HepG2 (cell line): ENCODE measurements at regions not wholly inside any gene's neighbourhood (a gene's known extent, or its start where the extent isn't known, plus 50 kb on each side); places are given as distances from the start of the nearest gene placed in this dataset.
"Not testable (repeated sequence)": the region's sequence is repeated elsewhere in the genome, so short reads cannot be mapped to it uniquely, and the experiment has no call there.

Experiments used
- ATAC-seq: fragments of 200-7000 bp; cut with Tn5 transposase; 3 replicates; pipeline ENCODE4 v1.9.1; 2020; ENCODE audit warnings: mild to moderate bottlenecking, moderate library complexity
- BruUV-seq: library from RNA; stranded (reverse); fragments of 400-500 nt; replicated peaks from 2 replicates; lab custom pipeline; 2021; lab: Mats Ljungman, UMichigan
- CTCF ChIA-PET: fragments of 300-600 bp; formaldehyde crosslinking; extraction: SDS; loops from one replicate; lab custom pipeline; 2021; ENCODE audit warnings: low total read pairs, inconsistent platforms, low intra/inter-chr PET ratio; lab: Yijun Ruan, JAX
- POLR2A ChIA-PET: fragments of 350-600 bp; sonication (Branson Sonifier 250); formaldehyde crosslinking; loops from one replicate; lab custom pipeline; 2020; ENCODE audit warnings: antibody characterized with exemption, inconsistent platforms; lab: Yijun Ruan, JAX
- DNase-seq: peaks from one replicate; pipeline ENCODE4 v3.0.0-alpha.2; 2015; ENCODE audit warnings: low spot score
- FAIRE-seq: peaks from 3 replicates; lab custom pipeline; 2011; peaks lifted over from hg19 to GRCh38; lab: Jason Lieb, UNC
- H2AFZ ChIP-seq: one replicate; pipeline ENCODE4 v1.6.1; 2011; ENCODE audit warnings: low read length, inconsistent platforms
- H3K27ac ChIP-seq: fragments of 300-600 bp; 3 replicates; pipeline ENCODE4 v1.8.0; 2011; ENCODE audit warnings: mixed run types, mild to moderate bottlenecking, mixed read lengths, low read length, inconsistent platforms; ENCODE audit not compliant: insufficient read depth; ENCODE audit errors: extremely low read length
- H3K27me3 ChIP-seq, 2 experiments: fragments of 200-600 bp in 1 of 2; 2 replicates in 1 of 2; 3 replicates in 1 of 2; pipeline versions ENCODE4 v1.6.0 to v1.8.0; 2011; ENCODE audit warnings: low read length in 2 of 2, mild to moderate bottlenecking in 2 of 2, moderate library complexity in 2 of 2, inconsistent platforms in 1 of 2; ENCODE audit not compliant: insufficient read depth in 2 of 2, control insufficient read depth in 1 of 2
- H3K36me3 ChIP-seq, 2 experiments: fragments of 200-600 bp in 1 of 2; replicated peaks in 1 of 2; 2 replicates in 1 of 2; 3 replicates in 1 of 2; pipeline versions ENCODE4 v1.5.1 to v1.8.0; 2011; ENCODE audit warnings: low read length in 2 of 2, inconsistent platforms in 1 of 2; ENCODE audit not compliant: insufficient read depth in 2 of 2, control insufficient read depth in 1 of 2
- H3K4me1 ChIP-seq: 2 replicates; pipeline ENCODE4 v1.5.1; 2012; ENCODE audit warnings: low read length, inconsistent platforms; ENCODE audit not compliant: insufficient read depth
- H3K4me2 ChIP-seq: 2 replicates; pipeline ENCODE4 v1.6.0; 2011; ENCODE audit warnings: low read depth, low read length, inconsistent platforms
- H3K4me3 ChIP-seq, 3 experiments: fragments of 200-600 bp in 1 of 3; sonication (generic), shearing (Covaris generic) in 1 of 3; replicated peaks in 1 of 3; 2 replicates each; pipeline ENCODE4 v1.5.1; 2011 to 2016; ENCODE audit warnings: low read length in 3 of 3, inconsistent platforms in 2 of 3, low read depth in 2 of 3, mild to moderate bottlenecking in 2 of 3, control low read depth in 1 of 3, mixed read lengths in 1 of 3; ENCODE audit not compliant: insufficient read depth in 1 of 3
- H3K79me2 ChIP-seq: one replicate; pipeline ENCODE4 v1.6.1; 2011; ENCODE audit warnings: low read length, inconsistent platforms; ENCODE audit not compliant: insufficient read depth
- H3K9ac ChIP-seq: 2 replicates; pipeline ENCODE4 v1.6.0; 2011; ENCODE audit warnings: mild to moderate bottlenecking, low read depth, low read length, inconsistent platforms; ENCODE audit not compliant: insufficient read depth
- H3K9me3 ChIP-seq: 2 replicates; pipeline ENCODE4 v1.5.1; 2012; ENCODE audit warnings: mild to moderate bottlenecking, low read length
- H4K20me1 ChIP-seq: 2 replicates; pipeline ENCODE4 v1.6.0; 2011; ENCODE audit warnings: inconsistent platforms, mild to moderate bottlenecking, low read length, moderate library complexity; ENCODE audit not compliant: insufficient read depth
- HDAC1 ChIP-seq: sonication (generic); formaldehyde crosslinking; IDR thresholded peaks from 2 replicates; pipeline ENCODE4 v1.5.1; 2020; ENCODE audit warnings: mild to moderate bottlenecking, missing genetic modification reagents
- HHEX ChIP-seq: IDR thresholded peaks from 2 replicates; pipeline ENCODE4 v1.6.1; 2016; ENCODE audit warnings: control low read depth
- KAT2B ChIP-seq: fragments of 150-350 bp; IDR thresholded peaks from 2 replicates; pipeline ENCODE4 v1.6.1; 2014; ENCODE audit warnings: low read depth, low read length, borderline replicate concordance
- NFIC ChIP-seq: IDR thresholded peaks from 2 replicates; pipeline ENCODE4 v1.6.1; 2012; ENCODE audit warnings: mild to moderate bottlenecking, low read length, inconsistent platforms
- PITX1 ChIP-seq: sonication (generic); formaldehyde crosslinking; IDR thresholded peaks from 2 replicates; pipeline ENCODE4 v1.5.1; 2020; ENCODE audit warnings: mild to moderate bottlenecking, missing genetic modification reagents
- SNAPC5 ChIP-seq: sonication (generic); formaldehyde crosslinking; IDR thresholded peaks from 2 replicates; pipeline ENCODE4 v1.8.1; 2023; ENCODE audit warnings: mild to moderate bottlenecking, missing genetic modification reagents, borderline replicate concordance
- ZNF17 ChIP-seq: sonication (generic); formaldehyde crosslinking; IDR thresholded peaks from 2 replicates; pipeline ENCODE4 v1.5.0; 2020; ENCODE audit warnings: mild to moderate bottlenecking, missing genetic modification reagents
- ZNF766 ChIP-seq: sonication (generic); formaldehyde crosslinking; IDR thresholded peaks from 2 replicates; pipeline ENCODE4 v1.5.0; 2020; ENCODE audit warnings: missing genetic modification reagents, borderline replicate concordance
- ZNF781 ChIP-seq: sonication (generic); formaldehyde crosslinking; IDR thresholded peaks from 2 replicates; pipeline ENCODE4 v1.5.1; 2020; ENCODE audit warnings: borderline replicate concordance, mild to moderate bottlenecking, missing genetic modification reagents; ENCODE audit errors: not compliant biosample characterization
- WGBS: methylation state at CpG from one replicate; pipeline ENCODE4 v1.1.6; 2017; ENCODE audit warnings: low lambda C conversion rate; 5-methylcytosine and 5-hydroxymethylcytosine counted together
- in situ Hi-C: cut with HindIII; loops from 2 replicates; pipeline ENCODE4 v1.10.0; 2017; ENCODE audit warnings: low pct_unique_long_range_greater_than_20kb; ENCODE audit not compliant: extremely low pct_ligation_motif_present
- intact Hi-C: fragments of 100-400 bp; cut with micrococcal nuclease; formaldehyde crosslinking; loops from one replicate; pipeline ENCODE4 v1.10.0; 2022; ENCODE audit not compliant: unreplicated experiment
- TF ChIP-seq, protein P1 (sequence below): sonication (generic); formaldehyde crosslinking; IDR thresholded peaks from 2 replicates; pipeline ENCODE4 v1.5.1; 2020; ENCODE audit warnings: missing genetic modification reagents, mild to moderate bottlenecking, borderline replicate concordance
- TF ChIP-seq, protein P2 (sequence below): sonication (generic); formaldehyde crosslinking; IDR thresholded peaks from 2 replicates; pipeline ENCODE4 v1.8.1; 2023; ENCODE audit warnings: mild to moderate bottlenecking, moderate library complexity, missing genetic modification reagents

DNA sequence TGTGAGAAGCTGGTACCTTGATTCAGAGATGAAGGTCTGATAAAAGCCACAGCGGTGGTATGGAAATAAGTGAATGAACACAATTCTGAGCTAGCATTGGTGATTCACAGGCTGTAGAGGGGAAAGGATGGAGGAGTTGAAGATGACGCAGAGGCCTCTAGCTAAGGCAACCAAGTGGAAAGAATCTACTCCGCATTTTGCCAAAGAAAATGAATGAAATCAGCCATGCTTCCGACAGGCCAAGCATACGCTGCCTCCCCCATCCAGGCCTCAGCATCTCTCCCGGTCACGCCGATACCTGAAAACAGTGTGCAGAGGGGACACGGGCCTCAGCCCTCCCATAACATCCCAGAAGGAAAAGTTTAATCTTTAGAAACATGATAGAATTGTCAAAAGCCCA, 124.3 kb upstream of the UNC5B start (continued):
- TF ChIP-seq, protein P1, sequence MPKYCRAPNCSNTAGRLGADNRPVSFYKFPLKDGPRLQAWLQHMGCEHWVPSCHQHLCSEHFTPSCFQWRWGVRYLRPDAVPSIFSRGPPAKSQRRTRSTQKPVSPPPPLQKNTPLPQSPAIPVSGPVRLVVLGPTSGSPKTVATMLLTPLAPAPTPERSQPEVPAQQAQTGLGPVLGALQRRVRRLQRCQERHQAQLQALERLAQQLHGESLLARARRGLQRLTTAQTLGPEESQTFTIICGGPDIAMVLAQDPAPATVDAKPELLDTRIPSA: no peak
- no peak for TF ChIP-seq ZNF781 (CRISPR knock-in tag)
- no peak for TF ChIP-seq SNAPC5
- TF ChIP-seq HDAC1 (CRISPR knock-in tag): no peak
- TF ChIP-seq HHEX (CRISPR knock-in tag): no peak

DNA sequence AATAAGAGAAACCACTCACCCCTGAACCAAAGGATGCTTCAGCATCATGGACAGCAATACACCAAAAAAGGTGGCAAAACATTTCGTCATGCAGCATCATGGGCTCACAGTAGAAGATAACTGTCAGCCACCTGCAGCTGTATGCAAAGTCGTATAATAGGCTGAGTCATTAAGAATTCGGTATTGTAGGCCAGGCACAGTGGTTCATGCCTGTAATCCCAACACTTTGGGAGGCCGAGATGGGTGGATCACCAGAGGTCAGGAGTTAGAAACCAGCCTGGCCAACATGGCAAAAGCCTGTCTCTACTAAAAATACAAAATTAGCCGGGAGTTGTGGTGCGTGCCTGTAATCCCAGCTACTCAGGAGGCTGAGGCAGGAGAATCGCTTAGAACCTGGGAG, 123.8 kb upstream of the UNC5B start:
- peaks cover 1 to 42% of the 10 kb centered on the region in 2 experiments; a peak in 3 of 5 replicates for H3K27me3 ChIP-seq
- H2AFZ ChIP-seq, H3K9ac ChIP-seq, H4K20me1 ChIP-seq, H3K4me3 ChIP-seq, H3K4me2 ChIP-seq, H3K4me1 ChIP-seq, CTCF ChIA-PET, H3K79me2 ChIP-seq, ATAC-seq, BruUV-seq, intact Hi-C loops, in situ Hi-C loops, H3K36me3 ChIP-seq, H3K27ac ChIP-seq, DNase-seq, FAIRE-seq, H3K9me3 ChIP-seq, POLR2A ChIA-PET: not testable (repeated sequence)
- 15% methylated on average over 6 of the region's 7 CpGs for WGBS

GRCh38 chr10:71089162-71089561, 123.2 kb upstream of the UNC5B start:
- intact Hi-C loops (no loop called here), in situ Hi-C loops (no loop called here)
- POLR2A ChIA-PET: no interaction called here
- Histone ChIP-seq H3K9ac (no peak overlapping the region), H3K9me3 (no peaks in the 10 kb centered on the region), H3K4me1 (no peaks in the 10 kb centered on the region), H3K27me3 (peaks cover 1 to 38% of the 10 kb centered on the region in 2 experiments; a peak in 3 of 5 replicates), H2AFZ (no peak overlapping the region), H3K4me2 (no peak overlapping the region), H3K79me2 (no peaks in the 10 kb centered on the region), H3K4me3 (no peak overlapping the region), H3K27ac (no peak overlapping the region), H3K36me3 (no peaks in the 10 kb centered on the region), H4K20me1 (no peaks in the 10 kb centered on the region)
- ATAC-seq (no peak), FAIRE-seq (no peak), DNase-seq (no peak)
- WGBS: 0% methylated on average over 1 of the region's 1 CpG
- BruUV-seq: no TSS peak
- CTCF ChIA-PET: no interaction called here
- no peak for TF ChIP-seq PITX1 (CRISPR knock-in tag)
- TF ChIP-seq ZNF17 (CRISPR knock-in tag): no peak
- no peak for TF ChIP-seq KAT2B
- TF ChIP-seq, protein P2, sequence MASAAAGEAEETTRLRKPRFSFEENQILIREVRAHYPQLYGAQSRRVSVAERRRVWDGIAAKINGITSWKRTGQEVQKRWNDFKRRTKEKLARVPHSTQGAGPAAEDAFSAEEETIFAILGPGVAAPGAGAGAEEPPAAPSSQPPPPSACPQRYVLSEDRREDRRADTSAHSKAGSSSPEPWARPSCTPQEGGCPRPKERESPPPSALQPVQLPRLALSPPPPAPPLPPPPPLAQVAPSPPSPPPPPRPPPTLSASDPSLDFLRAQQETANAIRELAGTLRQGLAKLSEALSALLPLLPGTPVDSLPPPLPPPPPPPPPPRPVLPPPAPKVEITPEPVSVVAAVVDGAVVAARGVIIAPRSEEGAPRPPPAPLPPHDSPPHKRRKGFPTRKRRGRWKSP (CRISPR knock-in tag): no peak
- no peak for TF ChIP-seq ZNF766 (CRISPR knock-in tag)
- no peak for TF ChIP-seq NFIC
